HG02678 (cell line): ENCODE measurements at regions not wholly inside any gene's neighbourhood (a gene's known extent, or its start where the extent isn't known, plus 50 kb on each side); places are given as distances from the start of the nearest gene placed in this dataset.
A peak's percentile ranks its signal among the peaks of the same experiment; 100 is the strongest.
"Not testable (repeated sequence)": the region's sequence is repeated elsewhere in the genome, so short reads cannot be mapped to it uniquely, and the experiment has no call there.

Experiments
- ATAC-seq: cut with Tn5 transposase; IDR thresholded peaks from one replicate; pipeline ENCODE4 v1.9.1; 2021; ENCODE audit warnings: mild to moderate bottlenecking, moderate library complexity; ENCODE audit not compliant: unreplicated experiment

GRCh38 chr12:11446372-11446771, 51.0 kb upstream of the PRB2 start:
- ATAC-seq: no peak

DNA sequence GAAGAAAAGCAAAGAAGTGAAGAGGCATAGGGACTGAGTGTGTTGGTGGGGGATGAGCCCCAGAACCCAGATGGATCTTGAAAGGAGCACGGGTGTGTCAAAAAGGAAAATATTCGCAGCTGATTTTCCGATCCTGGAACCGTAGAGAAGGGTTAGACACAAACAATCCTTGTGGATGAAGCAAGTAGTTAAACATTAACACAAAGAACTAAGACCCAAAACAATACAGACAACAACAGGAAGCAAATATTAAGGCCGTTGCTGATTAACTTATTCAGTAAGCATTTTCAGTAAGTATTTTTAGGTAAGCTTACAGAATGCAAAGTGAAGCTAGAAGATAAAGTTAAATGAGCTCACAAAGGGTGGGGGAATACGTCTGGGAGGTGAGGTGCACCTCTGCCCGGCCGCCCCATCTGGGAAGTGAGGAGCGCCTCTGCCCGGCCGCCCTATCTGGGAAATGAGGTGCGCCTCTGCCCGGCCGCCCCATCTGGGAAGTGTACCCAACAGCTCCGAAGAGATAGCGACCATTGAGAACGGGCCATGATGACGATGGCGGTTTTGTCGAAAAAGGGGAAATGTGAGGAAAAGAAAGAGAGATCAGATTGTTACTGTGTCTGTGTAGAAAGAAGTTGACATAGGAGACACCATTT, 62.8 kb upstream of the PRB2 start:
- ATAC-seq: no peak

GRCh38 chr12:11460343-11461023, 65.1 kb upstream of the PRB2 start:
- ATAC-seq: no peak

DNA sequence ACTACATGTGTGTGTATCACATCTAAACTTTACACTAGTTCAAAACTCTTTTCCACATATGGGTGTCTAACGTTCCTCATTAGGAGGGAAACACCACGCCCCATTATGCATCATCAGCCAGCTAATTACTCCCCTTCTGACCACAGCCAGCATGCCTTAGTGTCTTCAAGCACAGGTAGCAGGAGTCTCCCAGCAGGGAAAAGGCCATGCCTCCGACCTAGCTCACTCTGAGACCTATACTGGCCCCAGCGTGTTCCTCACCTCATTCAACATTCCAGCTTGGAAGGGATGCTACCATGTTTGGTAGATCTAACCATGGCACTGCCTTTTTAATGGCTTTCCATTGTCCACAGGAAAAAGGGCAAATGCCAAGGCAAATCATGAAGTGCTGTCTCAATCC, 66.1 kb upstream of the PRB2 start:
- no peak for ATAC-seq

- ATAC-seq: no peak
These were observed 81.7 kb upstream of the PRB2 start for GRCh38 chr12:11477110-11477509.

- no peak for ATAC-seq
These were observed 87.6 kb upstream of the PRB2 start for GRCh38 chr12:11482955-11483354.

- ATAC-seq: peak; percentile 82
These were observed 91.5 kb upstream of the PRB2 start for GRCh38 chr12:11486623-11487444.

- ATAC-seq: no peak
These were observed 100.9 kb upstream of the PRB2 start for GRCh38 chr12:11496157-11496851.

DNA sequence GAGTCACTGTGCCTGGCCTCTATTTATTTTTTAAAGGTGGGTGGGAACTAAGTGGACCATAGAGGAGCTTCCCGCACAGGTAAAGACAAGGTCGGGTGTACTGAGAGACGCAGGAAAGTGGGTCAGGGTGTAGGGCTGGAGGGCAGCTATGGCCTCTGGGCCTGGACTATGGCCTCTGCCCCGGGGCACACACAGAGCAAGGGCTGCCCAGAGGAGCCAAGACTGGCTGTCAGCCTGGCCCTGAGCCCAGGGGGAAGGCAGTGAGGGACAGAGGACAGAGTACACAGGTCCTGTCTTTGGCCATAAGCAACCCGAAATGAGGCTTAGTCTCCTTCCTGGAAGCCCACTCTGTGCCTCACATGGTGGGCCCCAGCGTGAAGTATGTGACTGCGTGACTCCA, 102.1 kb upstream of the PRB2 start:
- ATAC-seq: no peak

DNA sequence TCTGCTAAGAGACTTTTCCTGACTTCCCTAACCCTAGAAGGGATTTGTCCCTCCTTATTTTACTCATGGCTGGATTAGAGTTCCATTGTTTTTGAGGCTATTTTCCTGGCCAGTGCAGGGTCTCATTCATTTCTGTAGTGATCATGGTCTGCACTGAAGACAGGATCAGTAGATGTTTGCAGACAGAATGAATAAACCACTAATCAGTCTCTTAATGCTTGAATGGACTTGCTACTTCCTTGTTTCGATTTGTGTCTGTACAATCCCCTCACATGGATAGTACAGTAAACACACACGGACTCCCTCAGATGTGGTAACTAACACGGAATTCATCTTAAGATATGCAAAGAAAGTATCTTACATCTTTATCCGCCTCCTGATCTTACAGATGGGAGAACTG, 102.6 kb upstream of the PRB2 start:
- peak; percentile 68 for ATAC-seq

GRCh38 chr12:11498574-11498973, 103.2 kb upstream of the PRB2 start:
- not testable (repeated sequence) for ATAC-seq

DNA sequence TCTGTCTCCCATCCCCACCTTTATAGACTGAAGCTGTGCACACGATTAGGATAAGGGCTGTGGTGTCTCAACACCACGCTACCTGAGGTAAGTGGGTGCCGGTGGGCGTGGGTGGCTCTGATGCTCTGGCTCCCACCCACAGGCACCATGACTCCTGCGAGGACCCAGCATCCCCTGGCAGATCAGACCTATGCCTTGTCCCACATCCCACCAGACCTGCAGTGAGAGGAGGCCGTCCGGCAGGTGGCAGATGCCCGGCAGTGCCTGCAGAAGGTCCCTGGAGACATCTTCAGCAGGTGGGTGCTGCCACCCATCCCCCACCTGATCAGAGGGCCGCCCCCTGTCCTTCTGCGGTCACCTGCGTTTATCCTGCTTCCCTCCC, 104.4 kb upstream of the PRB2 start:
- no peak for ATAC-seq

DNA sequence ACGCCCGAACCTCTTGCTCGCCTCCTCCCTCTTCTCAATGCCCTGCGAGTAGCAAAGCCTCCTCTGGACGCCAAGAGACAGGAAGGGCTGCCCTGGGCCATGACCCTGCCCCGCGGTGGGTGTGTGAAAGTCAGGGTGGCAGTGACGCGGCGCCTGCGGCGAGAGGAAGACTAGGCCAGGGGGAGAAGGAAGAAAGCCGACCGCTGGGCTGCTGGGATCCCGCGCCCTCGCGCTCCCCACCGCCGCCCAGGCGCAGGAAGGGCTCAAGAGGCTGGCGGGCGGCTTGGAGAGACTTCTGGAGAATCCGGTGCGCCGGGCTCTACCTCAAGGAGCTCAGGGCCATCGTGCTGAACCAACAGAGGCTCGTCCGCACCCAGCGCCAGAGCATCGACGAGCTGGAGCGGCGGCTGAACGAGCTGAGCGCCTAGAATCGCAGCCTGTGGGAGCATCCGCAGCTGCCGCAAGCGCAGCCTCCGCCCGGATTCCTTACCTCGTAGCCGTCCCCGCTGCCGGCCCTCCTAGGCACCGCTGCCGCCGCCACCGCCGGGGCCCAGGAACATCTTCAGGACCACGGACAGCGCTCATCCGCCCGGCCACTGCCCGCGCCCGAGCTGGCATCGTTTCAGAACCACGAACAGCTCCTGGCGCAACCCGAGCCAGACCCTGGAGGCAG, 105.0 kb upstream of the PRB2 start:
- ATAC-seq: peak; percentile 56

- ATAC-seq: no peak
These were observed 105.5 kb upstream of the PRB2 start for GRCh38 chr12:11500861-11501230.

DNA sequence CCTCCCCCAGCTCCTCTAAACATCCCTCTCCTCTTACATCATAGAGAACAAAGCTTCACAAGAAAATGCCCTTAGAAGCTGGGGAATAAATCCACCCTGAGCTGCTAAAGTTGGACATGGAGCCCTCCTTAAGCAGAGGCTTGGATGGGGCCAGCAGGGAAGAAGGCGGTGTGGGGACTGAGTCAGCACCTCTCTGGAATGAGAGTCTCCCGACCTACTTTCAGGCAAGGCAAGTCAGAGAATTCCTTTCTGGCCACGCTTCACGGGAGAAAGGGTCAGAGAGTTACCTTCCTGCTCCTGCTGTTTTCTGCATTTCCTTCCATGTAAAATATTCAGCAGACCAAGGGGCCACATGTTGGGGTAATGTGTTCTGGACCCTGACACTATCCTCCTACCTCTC, 113.3 kb upstream of the PRB2 start:
- ATAC-seq: no peak

DNA sequence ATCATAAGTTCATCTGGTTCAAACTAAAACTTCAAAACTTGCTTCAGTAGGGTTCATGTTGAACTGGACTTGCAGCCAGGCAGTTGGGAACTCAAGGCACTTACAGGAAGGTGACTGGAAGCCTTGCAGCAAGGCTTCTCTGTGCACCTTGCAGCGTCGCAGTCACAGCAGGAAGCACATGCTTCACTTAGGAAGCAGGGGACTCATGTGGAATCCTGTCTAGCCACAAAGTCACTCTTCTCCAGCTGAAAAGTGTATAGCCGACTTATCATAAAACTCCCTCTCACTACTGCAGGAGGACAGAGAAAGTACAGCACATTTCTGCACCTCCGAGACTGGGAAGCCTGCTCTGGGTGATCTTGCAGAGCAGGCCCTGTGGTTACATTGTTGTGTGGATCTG, 114.0 kb upstream of the PRB2 start:
- ATAC-seq: no peak

- ATAC-seq: no peak
These were observed 115.3 kb upstream of the PRB2 start for GRCh38 chr12:11510671-11511070.

- ATAC-seq: no peak
These were observed 117.9 kb upstream of the PRB2 start for GRCh38 chr12:11513288-11513687.

- no peak for ATAC-seq
These were observed 121.7 kb upstream of the PRB2 start for GRCh38 chr12:11517080-11517479.

- no peak for ATAC-seq
These were observed 125.0 kb upstream of the ETV6 start for GRCh38 chr12:11524446-11524845.

- ATAC-seq: no peak
These were observed 115.4 kb upstream of the ETV6 start for GRCh38 chr12:11534064-11534463.
